GM19025 (cell line): ENCODE measurements at regions not wholly inside any gene's neighbourhood (a gene's known extent, or its start where the extent isn't known, plus 50 kb on each side); places are given as distances from the start of the nearest gene placed in this dataset.
"Not testable (repeated sequence)": the region's sequence is repeated elsewhere in the genome, so short reads cannot be mapped to it uniquely, and the experiment has no call there.

Source experiments
- ATAC-seq: cut with Tn5 transposase; IDR thresholded peaks from one replicate; pipeline ENCODE4 v1.9.1; 2021; ENCODE audit warnings: mild to moderate bottlenecking, low read depth, moderate library complexity; ENCODE audit not compliant: unreplicated experiment

GRCh38 chr13:103460246-103460645 is 394.0 kb upstream of the SLC10A2 start:
- not testable (repeated sequence) for ATAC-seq

DNA sequence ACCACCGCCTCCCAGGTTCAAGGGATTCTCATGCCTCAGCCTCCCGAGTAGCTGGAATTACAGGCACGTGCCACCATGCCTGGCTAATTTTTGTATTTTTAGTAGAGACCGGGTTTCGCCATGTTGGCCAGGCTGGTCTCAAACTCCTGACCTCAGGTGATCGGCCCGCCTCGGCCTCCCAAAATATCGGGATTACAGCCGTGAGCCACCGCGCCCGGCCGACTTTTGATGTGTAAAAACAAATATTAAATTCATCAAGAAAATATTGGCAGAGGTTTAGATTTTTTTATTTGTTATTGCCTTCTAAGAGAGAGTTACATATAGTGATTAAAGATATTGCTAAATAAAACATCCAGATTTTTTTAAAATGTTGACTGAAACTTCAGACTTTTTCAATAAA is 390.8 kb upstream of the SLC10A2 start:
- not testable (repeated sequence) for ATAC-seq

GRCh38 chr13:103451656-103452055 is 385.4 kb upstream of the SLC10A2 start:
- ATAC-seq, result no peak

GRCh38 chr13:103443604-103444003 is 377.4 kb upstream of the SLC10A2 start:
- no peak for ATAC-seq

GRCh38 chr13:103437651-103438050 is 371.4 kb upstream of the SLC10A2 start:
- ATAC-seq, result no peak

DNA sequence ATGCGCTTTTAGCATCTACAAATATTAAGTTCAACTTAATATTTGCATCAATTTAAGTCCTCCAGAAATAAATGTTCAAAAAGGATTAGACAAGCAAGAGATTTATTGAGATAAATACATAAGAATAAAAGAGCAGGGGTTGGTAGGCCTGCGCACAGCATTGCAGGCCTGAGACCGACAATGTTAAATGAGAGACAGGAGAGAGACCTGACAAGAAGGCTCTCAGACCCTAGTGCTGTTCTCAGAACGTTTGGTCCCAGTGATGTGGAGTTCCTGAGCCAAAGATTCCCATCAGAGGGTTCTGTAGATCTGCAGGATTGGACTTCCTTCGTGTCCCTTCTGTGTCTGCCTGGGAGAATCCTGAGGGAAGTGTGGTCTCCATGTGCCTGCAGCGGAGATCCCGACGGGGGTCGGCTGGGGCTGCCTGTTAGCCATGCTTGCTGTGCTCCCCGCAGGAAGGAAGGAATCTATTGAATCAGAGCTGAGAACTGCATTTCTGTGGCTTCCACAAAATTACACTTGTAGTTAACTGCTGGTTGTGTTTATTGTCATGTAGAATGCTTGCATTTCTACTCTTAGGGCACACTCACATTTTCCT is 369.9 kb upstream of the SLC10A2 start:
- no peak for ATAC-seq

GRCh38 chr13:103431856-103432255 is 365.6 kb upstream of the SLC10A2 start:
- no peak for ATAC-seq

DNA sequence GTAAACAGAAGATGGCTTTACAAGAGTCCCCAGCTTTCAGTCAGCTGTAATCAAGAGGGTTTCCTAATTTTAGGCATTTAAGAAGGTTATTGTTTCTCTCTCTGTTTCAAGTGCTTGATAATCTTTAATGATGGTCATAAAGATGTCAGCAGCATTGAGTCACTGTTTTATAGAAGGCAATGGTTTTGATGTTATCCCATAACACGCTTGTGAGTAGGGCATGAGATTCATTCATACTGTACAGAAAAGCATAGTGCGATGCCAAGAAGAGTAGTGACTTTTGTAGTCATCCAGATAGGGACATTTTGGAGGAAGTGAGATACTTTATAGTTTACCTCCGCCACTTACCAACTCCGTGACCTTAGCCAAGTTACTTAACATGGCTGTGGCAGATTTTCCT is 364.2 kb upstream of the SLC10A2 start:
- no peak for ATAC-seq

DNA sequence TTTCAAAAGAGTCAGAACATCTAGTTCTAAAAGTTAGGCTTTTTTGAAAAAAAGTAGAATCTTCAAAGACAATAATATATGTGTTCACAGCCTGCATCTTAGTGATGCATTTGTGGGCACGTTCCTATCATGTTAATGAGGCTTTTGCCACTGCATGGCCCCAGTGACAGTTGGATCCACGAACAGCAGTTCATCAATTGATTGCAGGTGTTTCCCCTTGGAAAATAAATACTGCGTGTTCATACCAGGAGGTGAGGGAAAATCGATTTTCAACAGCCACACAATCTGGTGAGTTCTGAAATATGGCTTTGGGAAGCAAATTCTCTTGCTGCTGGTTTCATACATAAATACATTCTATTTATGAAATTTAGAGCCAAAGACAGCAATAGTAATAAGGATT is 343.8 kb upstream of the SLC10A2 start:
- no peak for ATAC-seq

- ATAC-seq, result no peak
Measured at GRCh38 chr13:103406967-103407366, 340.8 kb upstream of the SLC10A2 start.

DNA sequence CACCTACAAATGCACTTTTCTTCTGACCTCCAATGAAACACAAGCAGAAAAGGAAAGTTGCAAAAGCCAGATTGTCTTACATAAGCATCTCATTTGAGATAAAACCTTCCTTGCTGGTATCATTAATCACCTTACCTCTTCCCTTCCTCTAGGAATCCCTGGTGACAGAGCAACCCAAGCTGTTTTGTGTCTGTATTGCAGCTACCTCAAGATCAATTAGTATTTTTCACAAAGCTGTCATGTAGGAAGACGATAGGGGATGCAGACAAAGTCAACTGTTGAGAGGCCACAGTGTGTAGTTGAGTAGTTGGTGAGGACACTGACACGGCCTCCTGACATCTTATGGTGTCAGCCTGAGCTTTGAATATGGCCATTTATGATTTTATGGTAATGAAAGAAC is 339.1 kb upstream of the SLC10A2 start:
- no peak for ATAC-seq

DNA sequence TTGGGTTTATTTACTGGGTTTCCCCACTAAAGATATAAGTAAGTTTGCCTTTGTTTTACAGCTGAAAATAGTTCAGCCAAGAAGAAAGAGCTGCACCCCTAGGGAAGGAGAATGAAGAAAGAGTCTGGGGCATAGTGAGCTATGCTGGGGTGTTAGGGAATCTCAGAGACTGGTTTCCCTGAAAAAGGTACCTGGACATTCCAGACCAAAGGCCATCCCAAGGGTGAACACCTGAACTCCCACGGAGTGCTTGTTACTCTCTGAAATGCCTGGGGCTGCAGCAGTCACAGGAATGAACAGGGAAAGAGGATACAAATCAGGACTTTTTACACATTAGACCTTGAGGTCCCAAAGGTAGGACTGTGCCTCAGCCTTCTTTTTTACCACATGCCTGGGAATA is 337.6 kb upstream of the SLC10A2 start:
- no peak for ATAC-seq

GRCh38 chr13:103403148-103403740 is 337.0 kb upstream of the SLC10A2 start:
- ATAC-seq, result no peak

DNA sequence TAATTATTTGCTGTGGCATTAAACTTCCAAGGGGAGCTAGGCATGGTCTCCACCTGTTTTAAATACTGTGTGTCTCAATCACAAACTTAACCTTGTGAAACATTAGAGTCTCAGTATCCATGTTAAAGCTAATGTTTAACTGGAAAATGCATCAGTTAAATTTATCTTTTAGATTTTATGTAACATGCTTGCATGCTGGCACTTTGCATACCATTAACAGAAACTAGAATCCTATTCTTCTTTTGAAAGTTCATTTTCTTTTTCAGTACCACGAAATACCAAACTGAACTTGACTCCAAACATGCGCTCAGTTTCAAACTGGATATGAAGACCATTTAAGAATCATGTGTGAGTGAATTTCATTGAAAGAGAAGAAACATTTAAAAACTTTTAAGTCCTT is 328.9 kb upstream of the SLC10A2 start:
- ATAC-seq, result no peak

GRCh38 chr13:103394618-103395017 is 328.4 kb upstream of the SLC10A2 start:
- no peak for ATAC-seq

DNA sequence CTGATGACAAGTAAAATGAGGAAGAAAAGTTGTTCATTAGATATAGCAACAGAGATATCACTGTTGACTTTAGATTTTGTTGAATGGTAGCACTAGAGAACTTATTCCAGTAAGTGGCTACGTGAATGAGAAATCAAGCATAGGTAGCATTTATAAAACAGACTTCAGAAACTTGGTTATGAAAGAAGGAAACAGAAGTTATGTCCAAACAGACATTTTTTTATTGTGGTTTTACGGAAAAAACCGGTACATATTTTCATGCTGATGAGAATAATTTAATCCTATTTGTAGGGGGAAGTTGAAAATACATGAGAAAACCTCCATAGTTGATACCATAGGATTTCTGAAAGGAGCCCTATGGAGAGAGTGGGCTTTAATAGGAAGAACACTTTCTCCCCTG is 325.7 kb upstream of the SLC10A2 start:
- ATAC-seq, result no peak

DNA sequence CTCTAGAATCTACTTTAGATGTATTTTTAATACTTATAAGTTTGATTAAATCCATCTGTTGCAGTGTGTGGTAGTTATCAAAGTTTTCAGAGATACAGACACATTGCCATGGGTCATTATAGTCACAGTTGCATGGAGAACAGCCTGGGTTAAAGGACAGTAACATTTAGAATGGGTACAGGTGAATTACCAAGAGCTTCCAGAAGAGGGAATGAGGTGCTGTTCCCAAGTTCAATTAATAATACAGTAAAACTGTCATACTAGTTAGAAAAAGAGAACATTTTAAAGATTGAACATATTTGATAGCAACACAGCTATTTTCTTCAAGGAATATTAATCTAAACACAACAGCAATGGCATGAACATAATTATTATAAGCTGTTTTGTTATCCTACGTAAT is 322.6 kb upstream of the SLC10A2 start:
- ATAC-seq, result no peak

- ATAC-seq, result no peak
Measured at GRCh38 chr13:103386341-103386740, 320.1 kb upstream of the SLC10A2 start.

GRCh38 chr13:103373916-103374315 is 307.7 kb upstream of the SLC10A2 start:
- ATAC-seq, result no peak

- no peak for ATAC-seq
Measured at GRCh38 chr13:103371271-103371670, 305.1 kb upstream of the SLC10A2 start.

DNA sequence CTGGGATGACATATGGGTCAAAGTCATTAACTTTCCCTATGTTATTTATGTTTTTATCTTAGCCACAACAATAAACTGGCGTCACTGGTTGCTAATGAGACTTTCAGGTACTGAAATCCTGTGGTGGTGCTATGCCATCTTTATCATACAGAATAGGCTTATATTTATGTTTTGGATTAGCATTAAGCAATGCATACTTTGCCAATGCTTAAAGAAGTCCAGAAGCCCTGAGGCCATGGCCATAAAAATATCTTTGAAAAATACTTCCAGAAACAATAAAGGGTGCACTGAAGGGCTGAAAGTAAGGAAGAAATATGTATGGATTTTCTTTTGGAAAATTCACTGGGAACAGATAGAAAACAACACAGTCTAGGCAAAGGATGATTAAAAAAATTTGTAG is 304.6 kb upstream of the SLC10A2 start:
- ATAC-seq, result no peak

DNA sequence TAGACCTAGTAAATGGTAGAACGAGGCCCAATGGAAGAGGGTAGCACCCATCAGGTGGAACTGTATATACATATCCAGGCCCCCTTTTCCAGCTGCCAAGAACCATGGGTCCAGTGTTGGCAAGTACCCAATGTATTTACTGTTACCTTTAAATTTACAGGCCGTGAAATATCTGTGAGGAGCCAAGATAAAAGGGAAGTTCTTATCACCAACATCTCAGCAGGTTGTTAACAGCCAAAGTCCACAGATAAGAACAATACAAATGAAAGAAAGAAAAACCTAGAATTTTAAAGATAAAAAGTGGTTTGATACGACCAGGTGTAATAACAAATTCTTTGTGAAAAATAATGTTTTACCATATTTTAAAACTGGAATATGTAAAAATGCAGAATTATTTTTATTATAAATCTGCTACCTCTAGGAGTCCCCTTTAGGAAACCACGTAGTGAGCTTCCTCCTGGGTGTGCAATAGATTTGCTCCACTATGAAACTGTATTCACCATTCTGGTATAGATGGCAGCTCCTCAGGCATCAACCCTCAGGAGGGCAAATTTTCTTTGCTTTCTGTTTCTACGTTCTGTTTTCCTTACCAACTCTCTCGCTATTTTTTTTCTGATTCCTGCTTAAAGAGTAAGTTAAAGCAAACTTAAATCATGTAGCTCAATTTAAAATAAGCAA is 292.2 kb upstream of the SLC10A2 start:
- ATAC-seq, result no peak
